Keratinocyte (primary cell): ENCODE measurements at regions not wholly inside any gene's neighbourhood (a gene's known extent, or its start where the extent isn't known, plus 50 kb on each side); places are given as distances from the start of the nearest gene placed in this dataset.

ENCODE experiments used
- DNase-seq: peaks from one replicate; pipeline ENCODE4 v3.0.0-alpha.2; 2011; ENCODE audit warnings: low read depth, missing footprints, low spot score
- FAIRE-seq: peaks from 2 replicates; lab custom pipeline; 2011; peaks lifted over from hg19 to GRCh38; lab: Jason Lieb, UNC
- H2AFZ ChIP-seq: 2 replicates; pipeline ENCODE4 v1.6.0; 2012; ENCODE audit warnings: low read length, control low read depth, inconsistent platforms; ENCODE audit not compliant: control insufficient read depth
- H3K27ac ChIP-seq: 2 replicates; pipeline ENCODE4 v1.5.1; 2011; ENCODE audit warnings: low read length; ENCODE audit not compliant: control insufficient read depth, insufficient read depth
- H3K27me3 ChIP-seq: 3 replicates; pipeline ENCODE4 v1.6.0; 2011; ENCODE audit warnings: low read length; ENCODE audit not compliant: control insufficient read depth, insufficient read depth; ENCODE audit errors: extremely low read depth
- H3K36me3 ChIP-seq, 2 experiments: 2 replicates in 1 of 2; 3 replicates in 1 of 2; pipeline ENCODE4 v1.5.1; 2011; ENCODE audit warnings: low read length in 2 of 2, mild to moderate bottlenecking in 1 of 2; ENCODE audit not compliant: control insufficient read depth in 2 of 2, insufficient read depth in 2 of 2; ENCODE audit errors: extremely low read depth in 1 of 2
- H3K4me1 ChIP-seq: 3 replicates; pipeline ENCODE4 v1.5.1; 2011; ENCODE audit warnings: low read length; ENCODE audit not compliant: control insufficient read depth, insufficient read depth; ENCODE audit errors: extremely low read depth
- H3K4me2 ChIP-seq: 3 replicates; pipeline ENCODE4 v1.6.0; 2011; ENCODE audit warnings: low read depth, low read length; ENCODE audit not compliant: control insufficient read depth, insufficient read depth; ENCODE audit errors: extremely low read depth
- H3K4me3 ChIP-seq, 3 experiments: fragments of 200-600 bp in 1 of 3; sonication (generic) in 1 of 3; 2 replicates in 2 of 3; 3 replicates in 1 of 3; pipeline ENCODE4 v1.5.1; 2011 to 2016; ENCODE audit warnings: low read length in 3 of 3, mild to moderate bottlenecking in 3 of 3, control low read depth in 2 of 3, inconsistent platforms in 1 of 3, low read depth in 1 of 3, mixed read lengths in 1 of 3, mixed run types in 1 of 3, moderate library complexity in 1 of 3; ENCODE audit not compliant: control insufficient read depth in 2 of 3, insufficient read depth in 2 of 3; ENCODE audit errors: extremely low read depth in 1 of 3
- H3K79me2 ChIP-seq: 2 replicates; pipeline ENCODE4 v1.6.0; 2012; ENCODE audit warnings: low read length; ENCODE audit not compliant: control insufficient read depth, insufficient read depth
- H3K9ac ChIP-seq: 3 replicates; pipeline ENCODE4 v1.6.0; 2011; ENCODE audit warnings: low read length; ENCODE audit not compliant: control insufficient read depth, insufficient read depth; ENCODE audit errors: extremely low read depth
- H3K9me1 ChIP-seq: 3 replicates; pipeline ENCODE4 v1.6.0; 2011; ENCODE audit warnings: low read length; ENCODE audit not compliant: control insufficient read depth, insufficient read depth; ENCODE audit errors: extremely low read depth
- H3K9me3 ChIP-seq: 2 replicates; pipeline ENCODE4 v1.5.1; 2012; ENCODE audit warnings: low read depth, low read length; ENCODE audit not compliant: control insufficient read depth
- H4K20me1 ChIP-seq: 3 replicates; pipeline ENCODE4 v1.6.0; 2011; ENCODE audit warnings: low read length; ENCODE audit not compliant: control insufficient read depth, insufficient read depth; ENCODE audit errors: extremely low read depth
- CTCF ChIP-seq, 3 experiments: IDR thresholded peaks in 1 of 3; conservative IDR thresholded peaks in 1 of 3; optimal IDR thresholded peaks in 1 of 3; 2 replicates in 2 of 3; 3 replicates in 1 of 3; pipeline versions ENCODE3 to v1.5.1; 2011; ENCODE audit warnings: low read length in 3 of 3, mild to moderate bottlenecking in 3 of 3, moderate library complexity in 2 of 3, control low read depth in 1 of 3, inconsistent platforms in 1 of 3; ENCODE audit not compliant: insufficient read depth in 2 of 3; ENCODE audit errors: extremely low read depth in 1 of 3
- EZH2 ChIP-seq: IDR thresholded peaks from one replicate; pipeline ENCODE4 v1.6.1; 2012; ENCODE audit warnings: inconsistent platforms, mild to moderate bottlenecking, low read length, moderate library complexity
- dilution Hi-C: fragments of 300-500 bp; cut with MboI; formaldehyde crosslinking; loops from one replicate; pipeline ENCODE4 v1.7.0; 2020; ENCODE audit warnings: low sequenced_read_pairs; ENCODE audit not compliant: extremely low pct_ligation_motif_present

GRCh38 chr5:38660194-38660668, 103.8 kb upstream of the LIFR start:
- Histone ChIP-seq H3K27ac (no peak overlapping the region), H3K9ac (no peak overlapping the region), H2AFZ (no peak overlapping the region), H3K27me3 (no peaks in the 10 kb centered on the region), H3K9me1 (no peaks in the 10 kb centered on the region), H3K4me3 (no peak overlapping the region), H3K36me3 (no peaks in the 10 kb centered on the region), H3K4me1 (no peaks in the 10 kb centered on the region), H3K4me2 (no peak overlapping the region), H3K9me3 (no peaks in the 10 kb centered on the region), H3K79me2 (no peaks in the 10 kb centered on the region), H4K20me1 (no peaks in the 10 kb centered on the region)
- FAIRE-seq (no peak), DNase-seq (no peak)
- dilution Hi-C loops = no loop called here
- TF ChIP-seq EZH2 (no peak), CTCF (optimal IDR thresholded peaks at IDR 0.05 in 1 of 3, IDR thresholded peaks at IDR 0.05 in 1 of 3, conservative IDR thresholded peaks at IDR 0.05 in 1 of 3; ENCODE audit: extremely low read depth in 1 of 3, insufficient read depth in 2 of 3, low read length in 3 of 3) (no peak)

GRCh38 chr5:38662090-38662489, 105.6 kb upstream of the LIFR start:
- DNase-seq = no peak
- Histone ChIP-seq H3K4me1 (no peaks in the 10 kb centered on the region), H3K9me3 (no peaks in the 10 kb centered on the region), H3K4me2 (no peak overlapping the region), H2AFZ (no peak overlapping the region), H3K9ac (no peak overlapping the region), H3K36me3 (no peaks in the 10 kb centered on the region), H4K20me1 (no peaks in the 10 kb centered on the region), H3K27me3 (no peaks in the 10 kb centered on the region), H3K9me1 (no peaks in the 10 kb centered on the region), H3K4me3 (no peak overlapping the region), H3K79me2 (no peaks in the 10 kb centered on the region), H3K27ac (no peak overlapping the region)
- TF ChIP-seq EZH2 (no peak), CTCF (optimal IDR thresholded peaks at IDR 0.05 in 1 of 3, IDR thresholded peaks at IDR 0.05 in 1 of 3, conservative IDR thresholded peaks at IDR 0.05 in 1 of 3; ENCODE audit: extremely low read depth in 1 of 3, insufficient read depth in 2 of 3, low read length in 3 of 3) (no peak)
- FAIRE-seq = no peak
- dilution Hi-C loops = no loop called here
